B cell (primary cell): ENCODE measurements at regions not wholly inside any gene's neighbourhood (a gene's known extent, or its start where the extent isn't known, plus 50 kb on each side); places are given as distances from the start of the nearest gene placed in this dataset.

Experiments
- ATAC-seq: fragments of 200-7000 bp; cut with Tn5 transposase; one replicate; pipeline ENCODE4 v1.10.0; 2021; ENCODE audit warnings: low read depth, mild to moderate bottlenecking, moderate number of reproducible peaks, moderate library complexity
- CTCF ChIA-PET: fragments of 350-600 bp; sonication (Branson Sonifier 250); formaldehyde crosslinking; loops from one replicate; lab custom pipeline; 2021; ENCODE audit warnings: antibody characterized with exemption, inconsistent platforms; lab: Charles Lee
- POLR2A ChIA-PET: fragments of 350-600 bp; sonication (Branson Sonifier 250); formaldehyde crosslinking; loops from one replicate; lab custom pipeline; 2021; ENCODE audit warnings: antibody characterized with exemption; lab: Charles Lee
- DNase-seq: peaks from one replicate; pipeline ENCODE4 v3.0.0; 2013
- H2AFZ ChIP-seq: 2 replicates; pipeline ENCODE4 v1.6.1; 2012; ENCODE audit warnings: mild to moderate bottlenecking, low read depth, low read length; ENCODE audit not compliant: insufficient read depth, poor library complexity, severe bottlenecking
- H3K27ac ChIP-seq, 2 donors: 1 replicate in 1 of 2; 2 replicates in 1 of 2; pipeline ENCODE4 v1.5.1; 2012 to 2013; ENCODE audit warnings: low read length in 2 of 2, mild to moderate bottlenecking in 2 of 2, moderate library complexity in 1 of 2
- H3K27me3 ChIP-seq, 4 experiments: fragments of 200-600 bp in 1 of 4; sonication (generic) in 1 of 4; replicated peaks in 1 of 4; 1 replicate in 2 of 4; 2 replicates in 2 of 4; pipeline versions ENCODE4 v1.6.1 to v1.7.0; 2013 to 2016; ENCODE audit warnings: low read length in 3 of 4, mild to moderate bottlenecking in 2 of 4, mixed read lengths in 1 of 4, moderate library complexity in 1 of 4; ENCODE audit not compliant: insufficient read depth in 4 of 4, control insufficient read depth in 3 of 4; ENCODE audit errors: control extremely low read depth in 1 of 4
- H3K36me3 ChIP-seq, 2 experiments: replicated peaks in 1 of 2; 1 replicate in 1 of 2; 2 replicates in 1 of 2; pipeline versions ENCODE4 v1.6.1 to v1.7.1; 2013; ENCODE audit warnings: low read length in 1 of 2; ENCODE audit not compliant: insufficient read depth in 2 of 2, control insufficient read depth in 1 of 2; ENCODE audit errors: control extremely low read depth in 1 of 2, extremely low read depth in 1 of 2
- H3K4me1 ChIP-seq, 2 donors: fragments of 200-600 bp in 1 of 2; sonication (generic) in 1 of 2; 1 replicate in 1 of 2; 2 replicates in 1 of 2; pipeline versions ENCODE4 v1.5.1 to v1.6.1; 2013 to 2017; ENCODE audit warnings: low read length in 2 of 2; ENCODE audit not compliant: control insufficient read depth in 2 of 2, insufficient read depth in 2 of 2
- H3K4me2 ChIP-seq: replicated peaks from 2 replicates; pipeline ENCODE3; 2012; ENCODE audit warnings: mild to moderate bottlenecking, low read depth, low read length; ENCODE audit not compliant: poor library complexity, severe bottlenecking
- H3K4me3 ChIP-seq, 5 experiments: fragments of 200-600 bp in 1 of 5; sonication (generic) in 1 of 5; 1 replicate in 3 of 5; 2 replicates in 2 of 5; pipeline versions ENCODE4 v1.5.1 to v1.7.0; 2011 to 2016; ENCODE audit warnings: low read length in 4 of 5, mild to moderate bottlenecking in 4 of 5, low read depth in 2 of 5, control low read depth in 1 of 5, moderate library complexity in 1 of 5; ENCODE audit not compliant: insufficient read depth in 1 of 5; ENCODE audit errors: control extremely low read depth in 1 of 5, extremely low read depth in 1 of 5
- H3K79me2 ChIP-seq: fragments of 200-600 bp; sonication (generic); one replicate; pipeline ENCODE4 v1.6.0; 2016; ENCODE audit warnings: low read length; ENCODE audit not compliant: control insufficient read depth, insufficient read depth
- H3K9ac ChIP-seq: fragments of 200-600 bp; sonication (generic); 2 replicates; pipeline ENCODE4 v1.6.1; 2017; ENCODE audit warnings: mild to moderate bottlenecking, low read length, moderate library complexity
- H3K9me3 ChIP-seq, 3 donors: one replicate each; pipeline versions ENCODE4 v1.6.1 to v1.7.1; 2013; ENCODE audit warnings: low read length in 2 of 3; ENCODE audit not compliant: control insufficient read depth in 2 of 3, insufficient read depth in 1 of 3; ENCODE audit errors: control extremely low read depth in 1 of 3
- H4K20me1 ChIP-seq: 2 replicates; pipeline ENCODE4 v1.6.0; 2012; ENCODE audit warnings: mild to moderate bottlenecking, low read length; ENCODE audit not compliant: insufficient read depth, control insufficient read depth, poor library complexity, severe bottlenecking
- H3K27ac Mint-ChIP-seq: one replicate; pipeline ENCODE4 v1.8.0; 2021; ENCODE audit warnings: mixed read lengths
- H3K27me3 Mint-ChIP-seq: one replicate; pipeline ENCODE4 v1.8.0; 2021; ENCODE audit warnings: mixed read lengths
- H3K4me1 Mint-ChIP-seq: one replicate; pipeline ENCODE4 v1.8.0; 2021; ENCODE audit warnings: mixed read lengths
- H3K4me3 Mint-ChIP-seq: one replicate; pipeline ENCODE4 v1.8.0; 2021; ENCODE audit warnings: mixed read lengths
- H3K9me3 Mint-ChIP-seq: one replicate; pipeline ENCODE4 v1.8.0; 2022; ENCODE audit warnings: mixed read lengths; ENCODE audit not compliant: insufficient read depth
- CTCF ChIP-seq: fragments of 200-600 bp; IDR thresholded peaks from one replicate; pipeline ENCODE4 v1.8.0; 2022; ENCODE audit warnings: antibody characterized with exemption, mild to moderate bottlenecking
- EZH2 ChIP-seq: IDR thresholded peaks from 2 replicates; pipeline ENCODE4 v1.6.1; 2012; ENCODE audit warnings: borderline replicate concordance, low read depth, mild to moderate bottlenecking, moderate library complexity, low read length; ENCODE audit not compliant: insufficient read depth, poor library complexity, severe bottlenecking
- WGBS: methylation state at CpG from one replicate; pipeline ENCODE4 v1.1.5; 2013; ENCODE audit warnings: missing lambda C conversion rate; ENCODE audit not compliant: insufficient coverage; 5-methylcytosine and 5-hydroxymethylcytosine counted together
- intact Hi-C: fragments of 100-400 bp; cut with micrococcal nuclease; formaldehyde crosslinking; loops from one replicate; pipeline ENCODE4 v1.10.0; 2022

GRCh38 chr2:15839426-15840124, 100.8 kb upstream of the MYCN start:
- 96% methylated on average over 5 of the region's 9 CpGs for WGBS
- DNase-seq, result no peak

GRCh38 chr2:15840148-15840547, 100.2 kb upstream of the MYCN start:
- no peaks in the 10 kb centered on the region for H3K9me3 Mint-ChIP-seq
- no peaks in the 10 kb centered on the region for H3K27me3 ChIP-seq
- no peak for DNase-seq
- ChIA-PET POLR2A (no interaction called here), CTCF (no interaction called here)
- no peak overlapping the region for H3K4me3 Mint-ChIP-seq
- no peak overlapping the region for H2AFZ ChIP-seq
- TF ChIP-seq CTCF (no peak), EZH2 (no peak)
- H3K4me1 ChIP-seq, result no peaks in the 10 kb centered on the region
- no peaks in the 10 kb centered on the region for H3K27me3 Mint-ChIP-seq
- no peaks in the 10 kb centered on the region for H3K36me3 ChIP-seq
- no peak overlapping the region for H3K27ac ChIP-seq
- H3K27ac Mint-ChIP-seq, result no peak overlapping the region
- no peak overlapping the region for H3K9ac ChIP-seq
- H4K20me1 ChIP-seq, result no peaks in the 10 kb centered on the region
- WGBS, result 78% methylated on average over 3 of the region's 3 CpGs
- intact Hi-C loops, result no loop called here
- no peaks in the 10 kb centered on the region for H3K4me1 Mint-ChIP-seq
- H3K79me2 ChIP-seq, result no peaks in the 10 kb centered on the region
- H3K4me3 ChIP-seq, result no peak overlapping the region
- no peak overlapping the region for H3K4me2 ChIP-seq
- ATAC-seq, result no peak
- H3K9me3 ChIP-seq, result peaks cover 0 to 2% (median 0%) of the 10 kb centered on the region in 3 donors

More at GRCh38 chr2:15839426-15840124, 100.8 kb upstream of the MYCN start:
- Mint-ChIP-seq H3K27me3 (no peaks in the 10 kb centered on the region), H3K9me3 (no peaks in the 10 kb centered on the region), H3K4me1 (no peaks in the 10 kb centered on the region), H3K27ac (no peak overlapping the region), H3K4me3 (no peak overlapping the region)
- no peaks in the 10 kb centered on the region for H4K20me1 ChIP-seq
- intact Hi-C loops, result no loop called here
- no peak for ATAC-seq
- no peak overlapping the region for H3K9ac ChIP-seq
- H3K9me3 ChIP-seq, result peaks cover 0 to 2% (median 0%) of the 10 kb centered on the region in 3 donors
- H2AFZ ChIP-seq, result no peak overlapping the region
- ChIA-PET POLR2A (no interaction called here), CTCF (no interaction called here)
- H3K79me2 ChIP-seq, result no peaks in the 10 kb centered on the region
- TF ChIP-seq EZH2, result no peak
- TF ChIP-seq CTCF, result no peak
- H3K36me3 ChIP-seq, result no peaks in the 10 kb centered on the region
- H3K27me3 ChIP-seq, result no peaks in the 10 kb centered on the region
- no peak overlapping the region for H3K27ac ChIP-seq
- no peak overlapping the region for H3K4me2 ChIP-seq
- no peaks in the 10 kb centered on the region for H3K4me1 ChIP-seq
- H3K4me3 ChIP-seq, result no peak overlapping the region
